GM19025 (cell line): ENCODE measurements at regions not wholly inside any gene's neighbourhood (a gene's known extent, or its start where the extent isn't known, plus 50 kb on each side); places are given as distances from the start of the nearest gene placed in this dataset.
"Not testable (repeated sequence)": the region's sequence is repeated elsewhere in the genome, so short reads cannot be mapped to it uniquely, and the experiment has no call there.

Source experiments
- ATAC-seq: cut with Tn5 transposase; IDR thresholded peaks from one replicate; pipeline ENCODE4 v1.9.1; 2021; ENCODE audit warnings: mild to moderate bottlenecking, low read depth, moderate library complexity; ENCODE audit not compliant: unreplicated experiment

- ATAC-seq = no peak
Measured at GRCh38 chr16:47873434-47873833, 282.4 kb downstream of the ABCC12 start.

DNA sequence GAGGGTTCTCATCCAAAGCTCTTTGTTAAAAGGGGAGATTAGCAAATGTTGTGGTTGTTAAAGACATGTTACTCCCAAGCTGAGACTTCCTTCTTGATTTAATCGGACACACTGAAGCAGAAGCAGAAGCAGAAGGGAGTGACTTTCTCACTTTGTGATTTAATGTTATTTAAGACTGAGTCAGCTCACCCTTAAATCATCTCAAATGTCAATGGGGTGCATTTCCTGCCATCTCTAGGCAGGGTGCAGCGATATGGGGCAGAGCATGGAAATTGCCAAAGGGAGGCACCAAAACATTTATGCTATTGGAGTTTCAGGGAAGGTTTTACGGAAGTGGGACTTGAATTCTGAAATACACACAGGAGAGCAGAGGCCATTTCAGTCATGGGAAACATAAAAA lies 283.6 kb downstream of the ABCC12 start:
- no peak for ATAC-seq

- ATAC-seq = no peak
Measured at GRCh38 chr16:47866423-47866822, 289.4 kb downstream of the ABCC12 start.

DNA sequence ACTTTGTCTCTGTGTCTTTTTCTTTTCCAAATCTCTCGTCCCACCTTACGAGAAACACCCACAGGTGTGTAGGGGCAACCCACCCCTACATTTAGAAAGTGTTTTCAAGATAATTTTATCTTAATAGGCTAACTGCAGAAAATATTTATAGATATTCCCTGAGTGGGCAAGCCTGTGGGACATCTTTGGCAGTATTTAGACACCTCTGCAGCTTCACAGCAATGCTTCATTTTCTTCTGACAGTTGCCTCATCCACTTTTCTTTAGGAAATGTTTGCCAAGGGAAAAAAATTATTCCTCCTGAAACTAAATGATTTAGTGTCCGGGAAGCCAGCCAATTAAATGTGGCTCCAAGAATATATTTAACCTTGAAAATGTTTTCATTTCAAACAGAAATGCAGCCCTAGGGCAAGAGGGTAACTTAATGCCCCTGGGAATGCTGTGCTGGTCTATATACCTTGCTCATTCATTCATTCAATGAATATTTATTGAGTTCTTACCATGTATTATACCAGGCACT lies 290.4 kb downstream of the ABCC12 start:
- ATAC-seq = no peak

- ATAC-seq = not testable (repeated sequence)
Measured at GRCh38 chr16:47864262-47864661, 291.5 kb downstream of the ABCC12 start.

- ATAC-seq = no peak
Measured at GRCh38 chr16:47861999-47862398, 293.8 kb downstream of the ABCC12 start.

- ATAC-seq = no peak
Measured at GRCh38 chr16:47858333-47858982, 297.3 kb downstream of the ABCC12 start.

DNA sequence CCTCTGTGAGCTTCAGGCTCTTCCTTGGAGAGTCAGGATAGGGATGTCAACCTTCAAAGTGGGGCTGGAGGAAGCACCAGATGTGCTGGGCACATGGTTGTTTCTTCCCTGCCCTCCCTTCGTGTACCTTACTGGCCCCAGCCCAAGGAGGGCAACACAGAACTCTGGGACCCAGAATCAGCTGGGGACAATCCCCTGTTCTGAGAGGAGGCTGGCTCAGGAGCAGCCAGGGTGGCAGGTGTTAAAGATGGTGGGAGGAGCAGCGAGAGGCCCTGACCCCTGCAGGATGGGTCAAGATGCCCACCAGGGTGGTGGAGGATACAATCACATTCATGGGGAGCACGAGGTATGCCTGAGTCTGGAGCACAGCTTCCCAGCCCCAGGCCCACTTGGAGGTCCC lies 300.4 kb downstream of the ABCC12 start:
- ATAC-seq = no peak

- no peak for ATAC-seq
Measured at GRCh38 chr16:47854737-47855136, 301.1 kb downstream of the ABCC12 start.

DNA sequence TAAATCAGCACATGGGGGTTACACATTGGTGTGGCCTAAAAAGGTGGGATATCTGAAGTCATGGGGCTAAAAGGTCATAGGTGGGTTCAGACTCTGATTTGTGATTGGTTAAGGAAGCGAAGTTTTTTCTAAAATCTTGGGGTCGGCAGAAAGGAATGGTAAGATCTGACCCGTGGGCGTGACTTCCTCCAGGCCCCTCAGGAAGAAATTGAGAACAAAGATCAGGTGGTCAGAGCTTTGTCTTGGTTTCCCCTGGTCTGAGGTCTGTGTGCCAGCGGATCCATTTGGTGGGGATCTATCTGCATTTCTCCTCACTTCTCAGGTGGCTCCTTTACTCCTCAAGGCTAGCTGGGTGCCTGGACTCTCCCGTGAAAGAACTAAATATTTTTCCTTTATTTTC lies 302.8 kb downstream of the ABCC12 start:
- no peak for ATAC-seq

DNA sequence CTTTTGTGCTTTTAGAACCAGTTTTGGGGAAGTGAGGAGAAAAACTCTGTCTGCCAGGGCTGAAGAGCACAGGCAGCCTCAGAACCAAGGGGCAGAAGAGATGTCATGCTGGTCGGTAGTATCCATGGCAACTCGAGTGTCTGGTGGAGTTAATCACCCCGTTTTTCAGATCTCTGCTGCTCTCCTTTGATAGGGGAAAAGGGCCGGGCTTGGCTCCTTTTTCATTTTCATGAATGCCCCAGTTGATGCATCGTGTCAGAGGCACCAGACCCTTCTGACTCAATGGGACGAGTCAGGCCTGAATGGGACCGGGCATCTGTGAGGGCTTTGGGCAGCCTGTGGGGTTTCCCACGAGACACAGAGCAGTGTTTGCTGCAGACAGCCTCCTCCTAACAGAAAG lies 304.6 kb downstream of the ABCC12 start:
- ATAC-seq = no peak

GRCh38 chr16:47849736-47850135 lies 306.1 kb downstream of the ABCC12 start:
- ATAC-seq = no peak

DNA sequence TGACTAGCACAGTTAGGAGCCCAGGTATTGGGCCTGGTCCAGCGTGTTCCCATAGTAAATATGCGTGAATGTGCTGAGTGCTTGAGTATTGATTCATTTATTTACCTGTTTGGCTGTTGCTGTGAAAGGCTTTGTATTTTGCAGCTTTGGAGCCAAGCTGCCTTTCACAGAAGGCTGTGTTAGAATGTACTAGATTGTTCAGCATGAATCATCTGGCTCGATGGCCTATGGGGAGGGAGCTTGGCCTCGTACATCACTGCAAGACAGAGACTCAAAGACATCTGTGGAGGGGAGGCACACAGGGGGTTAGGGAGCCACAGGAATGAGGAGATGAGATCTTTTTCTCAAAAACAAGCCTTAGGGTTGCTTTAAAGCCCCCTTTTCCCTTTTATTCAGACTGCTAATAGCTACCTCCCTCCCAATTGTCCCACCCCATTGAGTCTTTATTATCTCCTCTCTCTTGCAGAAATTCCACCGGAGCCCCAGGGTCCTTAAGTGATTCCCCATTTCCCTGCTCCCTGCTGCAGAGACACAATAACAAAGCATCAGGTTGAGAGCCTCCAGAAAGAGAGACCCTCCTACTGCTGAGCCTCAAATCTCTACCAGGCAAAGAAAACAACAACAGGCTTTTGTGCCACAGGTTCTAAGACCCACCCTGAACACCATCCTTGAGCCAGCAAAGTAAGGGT lies 307.2 kb downstream of the ABCC12 start:
- no peak for ATAC-seq

- ATAC-seq = no peak
Measured at GRCh38 chr16:47847220-47847970, 308.4 kb downstream of the ABCC12 start.

- ATAC-seq = no peak
Measured at GRCh38 chr16:47834485-47835024, 321.2 kb downstream of the ABCC12 start.

DNA sequence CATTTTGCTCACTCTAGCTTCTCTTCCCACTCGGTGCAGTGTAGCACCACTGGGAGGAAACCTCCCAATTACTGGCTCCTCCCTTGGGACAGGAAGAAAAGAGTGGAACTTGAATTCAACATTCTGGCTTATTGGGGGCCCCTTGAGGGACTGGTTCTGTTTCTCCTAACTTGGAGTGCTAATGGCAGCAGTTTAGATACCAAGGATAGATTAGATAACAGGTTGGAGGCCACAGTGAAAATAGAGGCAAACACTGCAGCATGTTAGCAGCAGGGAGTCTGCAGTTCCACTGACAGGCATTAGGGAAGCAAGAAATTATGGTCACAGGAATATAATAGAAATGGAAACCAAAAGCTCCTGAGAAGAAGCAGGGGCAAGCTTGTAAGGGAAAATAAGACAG lies 322.0 kb downstream of the ABCC12 start:
- ATAC-seq = no peak

DNA sequence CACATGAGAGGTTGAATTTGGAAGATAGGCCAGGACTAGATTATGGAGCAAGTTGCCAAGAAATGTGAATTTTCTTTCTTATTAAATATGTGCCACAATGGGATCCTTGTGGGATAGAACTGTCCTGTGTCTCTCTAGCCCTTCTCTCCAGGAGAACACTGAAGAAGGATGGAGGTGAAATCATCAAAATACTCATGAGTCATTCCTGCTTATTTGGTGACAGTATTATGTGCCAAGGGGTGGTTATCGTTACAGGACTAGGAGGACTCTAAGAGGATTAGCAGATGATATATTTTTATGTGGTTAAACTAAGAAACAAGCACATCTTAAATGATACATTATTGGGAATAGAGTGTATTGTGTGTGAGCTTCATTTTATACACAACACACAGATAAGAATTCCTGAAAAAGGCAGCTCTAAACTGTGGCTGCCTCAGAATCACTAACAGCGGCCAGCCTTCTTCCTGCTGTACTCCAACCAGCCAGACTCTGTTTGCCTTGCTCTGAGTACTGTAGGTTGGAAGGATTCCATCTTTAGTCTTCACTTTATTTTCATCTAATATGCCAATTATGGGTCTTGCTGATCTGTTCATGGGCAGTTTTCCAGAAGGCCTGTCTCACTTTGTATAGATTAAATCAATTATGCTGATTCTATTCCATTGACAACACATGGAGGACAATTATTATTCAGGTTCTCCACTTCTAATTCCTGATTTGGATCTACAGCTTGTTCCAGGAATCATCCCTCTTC lies 325.8 kb downstream of the ABCC12 start:
- ATAC-seq = no peak

DNA sequence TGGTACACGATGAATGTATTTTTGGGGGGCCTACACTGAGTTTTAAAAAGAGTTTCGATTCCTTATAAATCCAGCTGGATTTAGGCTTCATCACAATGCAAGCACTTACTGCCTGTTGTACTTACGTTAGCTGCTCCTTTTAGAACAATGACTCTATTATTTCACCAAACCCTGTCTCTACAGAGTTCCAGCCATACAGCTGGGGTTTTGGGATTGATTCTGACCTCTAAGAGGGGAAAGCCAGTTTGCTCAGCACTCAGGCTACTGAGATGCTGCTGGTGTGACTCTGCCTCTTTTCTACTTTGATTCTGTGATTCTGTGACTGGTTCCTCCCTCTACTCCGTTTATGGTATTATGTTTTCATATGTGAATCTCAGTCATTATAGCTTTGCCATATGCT lies 329.7 kb downstream of the ABCC12 start:
- ATAC-seq = no peak

DNA sequence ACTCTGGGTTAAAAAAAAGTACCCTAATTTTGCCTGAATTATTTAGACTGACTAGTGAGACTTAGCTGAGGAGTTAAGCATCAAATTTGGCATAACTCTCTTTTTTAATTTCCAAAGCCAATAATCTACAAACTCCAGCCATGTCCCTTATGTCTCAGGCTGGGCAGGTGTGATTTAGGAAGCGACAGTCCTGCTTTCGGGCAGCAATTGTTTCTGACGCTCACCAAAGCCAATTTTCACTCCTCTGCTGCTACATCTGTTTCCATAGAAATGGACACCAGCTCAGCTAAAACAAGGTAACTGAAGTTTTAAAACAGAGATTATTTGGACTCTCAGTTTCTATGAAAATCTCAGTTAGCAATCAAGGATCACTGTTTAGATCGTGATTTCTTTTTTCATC lies 338.7 kb downstream of the ABCC12 start:
- ATAC-seq = no peak

DNA sequence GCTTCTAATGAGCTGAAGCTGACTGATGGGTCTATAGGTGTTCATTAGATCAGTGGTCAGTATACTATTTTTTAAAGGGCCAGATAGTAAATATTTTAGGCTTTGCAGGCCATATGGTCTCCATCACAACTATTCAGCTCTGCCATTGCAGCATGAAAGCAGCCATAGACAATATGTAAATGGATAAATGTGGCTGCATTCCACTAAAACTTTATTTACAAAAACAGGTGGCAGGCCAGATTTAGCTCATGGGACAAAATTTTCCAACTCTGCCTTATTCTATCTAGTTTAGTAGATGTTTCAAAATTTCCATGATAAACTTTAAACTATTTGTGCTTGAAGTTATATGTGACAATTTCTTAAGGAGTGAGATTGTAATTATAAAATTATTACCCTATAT lies 339.3 kb downstream of the ABCC12 start:
- ATAC-seq = no peak

- ATAC-seq = no peak
Measured at GRCh38 chr16:47815655-47816054, 340.1 kb downstream of the ABCC12 start.
